ENCODE measurements at regions not wholly inside any gene's neighbourhood (a gene's known extent, or its start where the extent isn't known, plus 50 kb on each side); places are given as distances from the start of the nearest gene placed in this dataset.

DNA sequence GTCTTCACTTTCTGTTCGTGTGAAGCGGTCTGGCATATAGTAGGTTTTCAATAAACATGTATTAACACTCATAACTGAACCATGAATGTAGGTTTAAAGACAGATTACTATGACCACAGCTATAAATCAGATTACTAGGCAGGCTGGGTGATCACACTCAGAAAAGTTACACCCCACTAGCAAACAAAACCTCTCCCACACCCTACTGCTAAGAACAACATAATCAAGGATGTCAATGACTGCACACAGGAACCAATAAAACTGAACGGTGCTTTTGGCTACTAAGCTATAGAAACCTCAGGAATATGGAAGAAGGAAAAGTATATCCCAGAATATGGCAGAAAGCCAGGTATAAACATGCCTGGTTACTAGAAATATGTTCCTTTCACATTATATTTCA, 676.9 kb downstream of the SMARCA1 start:
- TF ChIP-seq, protein P1, sequence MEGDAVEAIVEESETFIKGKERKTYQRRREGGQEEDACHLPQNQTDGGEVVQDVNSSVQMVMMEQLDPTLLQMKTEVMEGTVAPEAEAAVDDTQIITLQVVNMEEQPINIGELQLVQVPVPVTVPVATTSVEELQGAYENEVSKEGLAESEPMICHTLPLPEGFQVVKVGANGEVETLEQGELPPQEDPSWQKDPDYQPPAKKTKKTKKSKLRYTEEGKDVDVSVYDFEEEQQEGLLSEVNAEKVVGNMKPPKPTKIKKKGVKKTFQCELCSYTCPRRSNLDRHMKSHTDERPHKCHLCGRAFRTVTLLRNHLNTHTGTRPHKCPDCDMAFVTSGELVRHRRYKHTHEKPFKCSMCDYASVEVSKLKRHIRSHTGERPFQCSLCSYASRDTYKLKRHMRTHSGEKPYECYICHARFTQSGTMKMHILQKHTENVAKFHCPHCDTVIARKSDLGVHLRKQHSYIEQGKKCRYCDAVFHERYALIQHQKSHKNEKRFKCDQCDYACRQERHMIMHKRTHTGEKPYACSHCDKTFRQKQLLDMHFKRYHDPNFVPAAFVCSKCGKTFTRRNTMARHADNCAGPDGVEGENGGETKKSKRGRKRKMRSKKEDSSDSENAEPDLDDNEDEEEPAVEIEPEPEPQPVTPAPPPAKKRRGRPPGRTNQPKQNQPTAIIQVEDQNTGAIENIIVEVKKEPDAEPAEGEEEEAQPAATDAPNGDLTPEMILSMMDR (IDR thresholded peaks at IDR 0.05): no peak
- no peak for TF ChIP-seq POLR2AphosphoS5 (IDR thresholded peaks at IDR 0.05)
